Erythroblast (primary cell): ENCODE measurements at regions not wholly inside any gene's neighbourhood (a gene's known extent, or its start where the extent isn't known, plus 50 kb on each side); places are given as distances from the start of the nearest gene placed in this dataset.

Experiments used
- GATA1 ChIP-seq: IDR thresholded peaks from 2 replicates; pipeline ENCODE4 v1.6.1; 2011; ENCODE audit warnings: low read depth, mild to moderate bottlenecking, control low read depth, low read length, moderate library complexity
- POLR2A ChIP-seq: IDR thresholded peaks from 2 replicates; pipeline ENCODE4 v1.6.1; 2011; ENCODE audit warnings: mild to moderate bottlenecking, low read length

- TF ChIP-seq POLR2A: no peak
- TF ChIP-seq GATA1: no peak
These were observed 50.1 kb upstream of the RNF24 start for GRCh38 chr20:4065391-4065844.
